K562 (cell line): ENCODE measurements at regions not wholly inside any gene's neighbourhood (a gene's known extent, or its start where the extent isn't known, plus 50 kb on each side); places are given as distances from the start of the nearest gene placed in this dataset.

Experiments used
- ATAC-seq: fragments of 200-7000 bp; cut with Tn5 transposase; 3 replicates; pipeline ENCODE4 v1.9.1; 2020; ENCODE audit warnings: moderate library complexity
- BruUV-seq: library from RNA; stranded (reverse); fragments of 400-500 nt; replicated peaks from 2 replicates; lab custom pipeline; 2021; lab: Mats Ljungman, UMichigan
- CTCF ChIA-PET: fragments of 300-600 bp; formaldehyde crosslinking; extraction: SDS; loops from one replicate; lab custom pipeline; 2021; ENCODE audit warnings: low intra/inter-chr PET ratio; lab: Yijun Ruan, JAX
- POLR2A ChIA-PET: fragments of 300-600, 350-650 bp; sonication (Branson Sonifier 250); formaldehyde crosslinking; extraction: SDS; loops from one replicate; lab custom pipeline; 2021; ENCODE audit warnings: antibody characterized with exemption, inconsistent platforms; lab: Yijun Ruan, JAX
- DNase-seq, 4 experiments: peaks; one replicate each; pipeline versions ENCODE4 v3.0.0 to v3.0.0-alpha.2; 2011 to 2018; ENCODE audit warnings: low spot score in 3 of 4, mixed read lengths in 3 of 4; ENCODE audit errors: extremely low read depth in 1 of 4
- FAIRE-seq: peaks from 2 replicates; lab custom pipeline; 2011; peaks lifted over from hg19 to GRCh38; lab: Jason Lieb, UNC
- H2AFZ ChIP-seq: 2 replicates; pipeline ENCODE4 v1.6.0; 2011; ENCODE audit warnings: low read depth, low read length, control low read depth, inconsistent platforms
- H3K27ac ChIP-seq: fragments of 200-600 bp; 3 replicates; pipeline ENCODE4 v1.8.0; 2011; ENCODE audit warnings: low read depth, mild to moderate bottlenecking, control low read depth, inconsistent platforms, low read length, moderate library complexity, mixed read lengths; ENCODE audit errors: extremely low read depth
- H3K27me3 ChIP-seq, 2 experiments: fragments of 300-600 bp in 1 of 2; 2 replicates in 1 of 2; 3 replicates in 1 of 2; pipeline versions ENCODE4 v1.6.0 to v1.8.0; 2011; ENCODE audit warnings: inconsistent platforms in 2 of 2, low read length in 2 of 2, mild to moderate bottlenecking in 1 of 2, mixed read lengths in 1 of 2, moderate library complexity in 1 of 2; ENCODE audit not compliant: control insufficient read depth in 2 of 2, insufficient read depth in 2 of 2
- H3K36me3 ChIP-seq: fragments of 300-600 bp; 3 replicates; pipeline ENCODE4 v1.8.0; 2011; ENCODE audit warnings: mild to moderate bottlenecking, low read length, inconsistent platforms; ENCODE audit not compliant: control insufficient read depth, insufficient read depth
- H3K4me1 ChIP-seq, 2 experiments: fragments of 200-600 bp in 1 of 2; replicated peaks in 1 of 2; 2 replicates in 1 of 2; 3 replicates in 1 of 2; pipeline versions ENCODE4 v1.5.1 to v1.8.0; 2011; ENCODE audit warnings: inconsistent platforms in 2 of 2, low read length in 2 of 2, mild to moderate bottlenecking in 1 of 2, mixed read lengths in 1 of 2, moderate library complexity in 1 of 2; ENCODE audit not compliant: control insufficient read depth in 2 of 2, insufficient read depth in 2 of 2
- H3K4me2 ChIP-seq: 2 replicates; pipeline ENCODE4 v1.6.1; 2011; ENCODE audit warnings: low read length, control low read depth, inconsistent platforms, mixed read lengths; ENCODE audit not compliant: insufficient read depth
- H3K4me3 ChIP-seq: fragments of 200-600 bp; sonication (generic), shearing (Covaris generic); 2 replicates; pipeline ENCODE4 v1.5.1; 2016; ENCODE audit warnings: control low read depth, inconsistent platforms
- H3K79me2 ChIP-seq: fragments of 200-600 bp; 3 replicates; pipeline ENCODE4 v1.8.0; 2011; ENCODE audit warnings: low read length, inconsistent platforms; ENCODE audit not compliant: control insufficient read depth, insufficient read depth
- H3K9ac ChIP-seq, 2 experiments: 2 replicates each; pipeline versions ENCODE4 v1.6.0 to v1.6.1; 2011; ENCODE audit warnings: low read depth in 2 of 2, low read length in 2 of 2, control low read depth in 1 of 2, inconsistent platforms in 1 of 2, mild to moderate bottlenecking in 1 of 2, mixed read lengths in 1 of 2; ENCODE audit not compliant: insufficient read depth in 1 of 2
- H3K9me1 ChIP-seq: one replicate; pipeline ENCODE4 v1.6.0; 2011; ENCODE audit warnings: inconsistent platforms, mild to moderate bottlenecking, low read length, moderate library complexity; ENCODE audit not compliant: control insufficient read depth, insufficient read depth
- H3K9me3 ChIP-seq: replicated peaks from 2 replicates; pipeline ENCODE4 v1.5.1; 2011; ENCODE audit warnings: low read depth, low read length, inconsistent platforms; ENCODE audit not compliant: control insufficient read depth, insufficient read depth
- H4K20me1 ChIP-seq: replicated peaks from 2 replicates; pipeline ENCODE4 v1.6.1; 2011; ENCODE audit warnings: low read length, inconsistent platforms, mixed read lengths; ENCODE audit not compliant: control insufficient read depth, insufficient read depth
- ASH1L ChIP-seq: fragments of 450-650 bp; IDR thresholded peaks from 2 replicates; pipeline ENCODE4 v1.6.1; 2018; ENCODE audit warnings: borderline replicate concordance, mild to moderate bottlenecking, low read depth; ENCODE audit not compliant: partially characterized antibody
- ATF7 ChIP-seq: fragments of 450-650 bp; IDR thresholded peaks from 2 replicates; pipeline ENCODE4 v1.7.1; 2014; ENCODE audit warnings: mild to moderate bottlenecking, moderate library complexity
- CBFA2T3 ChIP-seq: fragments of 450-650 bp; IDR thresholded peaks from 2 replicates; pipeline ENCODE4 v1.6.1; 2017
- CBX2 ChIP-seq: fragments of 200-600 bp; sonication (generic); IDR thresholded peaks from one replicate; pipeline ENCODE4 v1.6.1; 2012; ENCODE audit warnings: mild to moderate bottlenecking, low read length, inconsistent platforms; ENCODE audit not compliant: insufficient read depth, poor library complexity, severe bottlenecking
- DDX20 ChIP-seq: fragments of 450-650 bp; IDR thresholded peaks from 2 replicates; pipeline ENCODE4 v1.6.1; 2016; ENCODE audit warnings: missing genetic modification characterization, low read depth, mild to moderate bottlenecking, missing compliant biosample characterization, moderate library complexity
- GABPB2 ChIP-seq: fragments of 250-450 bp; sonication (Bioruptor Pico); conservative IDR thresholded peaks from 2 replicates; pipeline ENCODE4 v1.5.1; 2021; ENCODE audit warnings: mild to moderate bottlenecking
- MYC ChIP-seq, 2 experiments: fragments of 250-450 bp in 1 of 2; sonication (Bioruptor Pico) in 1 of 2; IDR thresholded peaks; 2 replicates each; pipeline versions ENCODE4 v1.5.1 to v1.6.1; 2012 to 2021; ENCODE audit warnings: low read depth in 2 of 2, borderline replicate concordance in 1 of 2, improper control_type of control experiment in 1 of 2, low read length in 1 of 2, mild to moderate bottlenecking in 1 of 2, moderate library complexity in 1 of 2
- NFIX ChIP-seq: fragments of 250-450 bp; sonication (Bioruptor Pico); IDR thresholded peaks from 2 replicates; pipeline ENCODE4 v1.4.0; 2020; ENCODE audit warnings: low read depth, mild to moderate bottlenecking, moderate library complexity
- SMAD2 ChIP-seq: fragments of 150-350 bp; IDR thresholded peaks from 2 replicates; pipeline ENCODE4 v1.6.1; 2014; ENCODE audit warnings: low read depth, mild to moderate bottlenecking, low read length
- SMARCE1 ChIP-seq: fragments of 450-650 bp; IDR thresholded peaks from 2 replicates; pipeline ENCODE4 v1.7.1; 2016; ENCODE audit warnings: mild to moderate bottlenecking
- XRCC4 ChIP-seq: IDR thresholded peaks from one replicate; pipeline ENCODE4 v1.6.1; 2011; ENCODE audit not compliant: insufficient read depth, insufficient read length; ENCODE audit errors: extremely low read depth
- ZNF12 ChIP-seq: sonication (generic); formaldehyde crosslinking; IDR thresholded peaks from 2 replicates; pipeline ENCODE4 v1.4.0; 2020; ENCODE audit warnings: mild to moderate bottlenecking, missing genetic modification reagents
- ZNF830 ChIP-seq: fragments of 250-450 bp; sonication (Bioruptor Pico); IDR thresholded peaks from 2 replicates; pipeline ENCODE4 v1.5.0; 2021; ENCODE audit warnings: mild to moderate bottlenecking
- ZSCAN32 ChIP-seq: fragments of 450-650 bp; formaldehyde crosslinking; IDR thresholded peaks from 2 replicates; pipeline ENCODE4 v1.4.0; 2020; ENCODE audit warnings: mild to moderate bottlenecking, moderate library complexity
- WGBS: fragments of 100-300 bp; shearing (Covaris generic); methylation state at CpG from one replicate; pipeline ENCODE4 v1.1.6; 2016; ENCODE audit warnings: low coverage, mixed read lengths; ENCODE audit not compliant: insufficient coverage; ENCODE audit errors: missing lambda C conversion rate; 5-methylcytosine and 5-hydroxymethylcytosine counted together
- in situ Hi-C: fragments of 300-500 bp; cut with MboI; formaldehyde crosslinking; loops from 4 replicates; pipeline ENCODE4 v1.15.0; 2018; ENCODE audit warnings: inconsistent platforms, mixed read lengths
- intact Hi-C: fragments of 100-400 bp; cut with micrococcal nuclease; formaldehyde crosslinking; loops from 2 replicates; pipeline ENCODE4 v1.14.2; 2022
- TF ChIP-seq, protein P1 (sequence below): sonication (generic); formaldehyde crosslinking; IDR thresholded peaks from 2 replicates; pipeline ENCODE4 v1.8.0; 2023; ENCODE audit warnings: mild to moderate bottlenecking, missing genetic modification reagents

DNA sequence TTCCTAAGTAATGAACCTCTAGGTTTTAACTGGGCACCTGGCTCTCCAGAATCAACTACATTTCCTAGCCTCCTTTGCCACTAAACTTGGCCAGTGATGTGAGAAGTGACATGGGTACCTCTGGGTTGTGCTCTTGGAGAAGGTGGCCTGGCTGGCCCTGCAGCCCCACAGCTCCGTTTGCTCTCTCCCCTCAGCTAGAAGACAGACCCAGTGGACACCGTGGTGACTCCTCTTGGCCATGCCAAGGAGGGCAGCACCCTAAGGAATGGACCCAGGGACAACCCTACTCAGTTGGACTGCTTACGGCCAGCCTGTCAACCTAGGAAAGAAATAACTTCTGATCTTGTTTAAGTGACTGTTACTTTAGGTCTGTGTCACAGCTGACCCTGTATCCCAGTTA, 151.4 kb downstream of the TMEM132E start:
- CTCF ChIA-PET, result no interaction called here
- Histone ChIP-seq H3K36me3 (no peaks in the 10 kb centered on the region), H4K20me1 (no peaks in the 10 kb centered on the region), H3K27me3 (peaks cover 0 to 13% of the 10 kb centered on the region in 2 experiments; a peak in 2 of 5 replicates), H3K9me1 (no peaks in the 10 kb centered on the region), H3K9ac (no peak overlapping the region), H3K4me3 (no peak overlapping the region), H2AFZ (no peak overlapping the region), H3K9me3 (no peaks in the 10 kb centered on the region), H3K4me1 (no peaks in the 10 kb centered on the region), H3K4me2 (no peak overlapping the region), H3K27ac (no peak overlapping the region), H3K79me2 (no peaks in the 10 kb centered on the region)
- POLR2A ChIA-PET, result no interaction called here
- no peak for FAIRE-seq
- TF ChIP-seq ATF7 (no peak), ZNF830 (no peak), CBFA2T3 (no peak), ASH1L (no peak), GABPB2 (CRISPR knock-in tag) (no peak), SMAD2 (no peak), NFIX (CRISPR knock-in tag) (no peak), XRCC4 (no peak), DDX20 (tag) (no peak), CBX2 (no peak), SMARCE1 (no peak), ZSCAN32 (no peak), ZNF12 (CRISPR knock-in tag) (no peak), MYC (IDR thresholded peaks at IDR 0.05; ENCODE audit: low read depth, low read length) (no peak), MYC (CRISPR knock-in tag; IDR thresholded peaks at IDR 0.05; ENCODE audit: borderline replicate concordance, low read depth) (no peak)
- TF ChIP-seq, protein P1, sequence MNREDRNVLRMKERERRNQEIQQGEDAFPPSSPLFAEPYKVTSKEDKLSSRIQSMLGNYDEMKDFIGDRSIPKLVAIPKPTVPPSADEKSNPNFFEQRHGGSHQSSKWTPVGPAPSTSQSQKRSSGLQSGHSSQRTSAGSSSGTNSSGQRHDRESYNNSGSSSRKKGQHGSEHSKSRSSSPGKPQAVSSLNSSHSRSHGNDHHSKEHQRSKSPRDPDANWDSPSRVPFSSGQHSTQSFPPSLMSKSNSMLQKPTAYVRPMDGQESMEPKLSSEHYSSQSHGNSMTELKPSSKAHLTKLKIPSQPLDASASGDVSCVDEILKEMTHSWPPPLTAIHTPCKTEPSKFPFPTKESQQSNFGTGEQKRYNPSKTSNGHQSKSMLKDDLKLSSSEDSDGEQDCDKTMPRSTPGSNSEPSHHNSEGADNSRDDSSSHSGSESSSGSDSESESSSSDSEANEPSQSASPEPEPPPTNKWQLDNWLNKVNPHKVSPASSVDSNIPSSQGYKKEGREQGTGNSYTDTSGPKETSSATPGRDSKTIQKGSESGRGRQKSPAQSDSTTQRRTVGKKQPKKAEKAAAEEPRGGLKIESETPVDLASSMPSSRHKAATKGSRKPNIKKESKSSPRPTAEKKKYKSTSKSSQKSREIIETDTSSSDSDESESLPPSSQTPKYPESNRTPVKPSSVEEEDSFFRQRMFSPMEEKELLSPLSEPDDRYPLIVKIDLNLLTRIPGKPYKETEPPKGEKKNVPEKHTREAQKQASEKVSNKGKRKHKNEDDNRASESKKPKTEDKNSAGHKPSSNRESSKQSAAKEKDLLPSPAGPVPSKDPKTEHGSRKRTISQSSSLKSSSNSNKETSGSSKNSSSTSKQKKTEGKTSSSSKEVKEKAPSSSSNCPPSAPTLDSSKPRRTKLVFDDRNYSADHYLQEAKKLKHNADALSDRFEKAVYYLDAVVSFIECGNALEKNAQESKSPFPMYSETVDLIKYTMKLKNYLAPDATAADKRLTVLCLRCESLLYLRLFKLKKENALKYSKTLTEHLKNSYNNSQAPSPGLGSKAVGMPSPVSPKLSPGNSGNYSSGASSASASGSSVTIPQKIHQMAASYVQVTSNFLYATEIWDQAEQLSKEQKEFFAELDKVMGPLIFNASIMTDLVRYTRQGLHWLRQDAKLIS (CRISPR knock-in tag), result no peak
- no TSS peak for BruUV-seq
- intact Hi-C loops, result no loop called here
- no peak for ATAC-seq
- 3% methylated on average over 3 of the region's 3 CpGs for WGBS
- in situ Hi-C loops, result no loop called here
- no peak for DNase-seq
